ENCODE measurements at regions not wholly inside any gene's neighbourhood (a gene's known extent, or its start where the extent isn't known, plus 50 kb on each side); places are given as distances from the start of the nearest gene placed in this dataset.

- no peak for TF ChIP-seq CTCF (IDR thresholded peaks at IDR 0.05; ENCODE audit: low read depth, low read length, missing control alignments)
- no peak for DNase-seq (ENCODE audit: low read depth)
- in situ Hi-C loops (cut with HindIII; ENCODE audit: low sequenced_read_pairs): no loop called here
- H3K4me3 ChIP-seq (ENCODE audit: low read depth, low read length): no peak overlapping the region
Measured at GRCh38 chrX:30941898-30942297, 52.8 kb upstream of the TAB3 start.

GRCh38 chrX:30939928-30940327, 50.9 kb upstream of the TAB3 start:
- H3K4me3 ChIP-seq (ENCODE audit: low read depth, low read length): no peak overlapping the region
- DNase-seq (ENCODE audit: low read depth): no peak
- TF ChIP-seq CTCF (IDR thresholded peaks at IDR 0.05; ENCODE audit: low read depth, low read length, missing control alignments): no peak
- in situ Hi-C loops (cut with HindIII; ENCODE audit: low sequenced_read_pairs): no loop called here
